GM19328 (cell line): ENCODE measurements at regions not wholly inside any gene's neighbourhood (a gene's known extent, or its start where the extent isn't known, plus 50 kb on each side); places are given as distances from the start of the nearest gene placed in this dataset.
A peak's percentile ranks its signal among the peaks of the same experiment; 100 is the strongest.
"Not testable (repeated sequence)": the region's sequence is repeated elsewhere in the genome, so short reads cannot be mapped to it uniquely, and the experiment has no call there.

ENCODE experiments used
- ATAC-seq: cut with Tn5 transposase; IDR thresholded peaks from one replicate; pipeline ENCODE4 v1.9.1; 2021; ENCODE audit warnings: mild to moderate bottlenecking, moderate library complexity; ENCODE audit not compliant: unreplicated experiment

DNA sequence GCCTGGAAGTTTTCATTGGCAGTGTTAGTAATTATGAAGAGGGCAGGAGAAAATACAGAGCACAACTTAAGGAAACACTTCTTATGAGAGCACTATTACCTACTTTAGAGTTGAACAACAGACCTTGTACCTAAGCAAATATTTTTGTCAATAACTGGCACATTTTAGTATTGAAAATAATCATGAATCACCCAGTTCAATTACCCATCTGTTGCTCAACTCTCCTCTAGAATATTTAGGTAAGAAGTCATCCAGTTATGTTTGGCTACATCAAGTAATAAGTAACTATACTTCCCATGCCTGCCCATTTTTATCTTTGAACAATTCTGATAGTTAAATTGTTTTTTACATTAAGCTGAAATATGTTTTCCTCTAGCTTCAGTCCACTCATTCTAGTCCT is 893.4 kb downstream of the DIAPH3 start:
- ATAC-seq, result no peak

DNA sequence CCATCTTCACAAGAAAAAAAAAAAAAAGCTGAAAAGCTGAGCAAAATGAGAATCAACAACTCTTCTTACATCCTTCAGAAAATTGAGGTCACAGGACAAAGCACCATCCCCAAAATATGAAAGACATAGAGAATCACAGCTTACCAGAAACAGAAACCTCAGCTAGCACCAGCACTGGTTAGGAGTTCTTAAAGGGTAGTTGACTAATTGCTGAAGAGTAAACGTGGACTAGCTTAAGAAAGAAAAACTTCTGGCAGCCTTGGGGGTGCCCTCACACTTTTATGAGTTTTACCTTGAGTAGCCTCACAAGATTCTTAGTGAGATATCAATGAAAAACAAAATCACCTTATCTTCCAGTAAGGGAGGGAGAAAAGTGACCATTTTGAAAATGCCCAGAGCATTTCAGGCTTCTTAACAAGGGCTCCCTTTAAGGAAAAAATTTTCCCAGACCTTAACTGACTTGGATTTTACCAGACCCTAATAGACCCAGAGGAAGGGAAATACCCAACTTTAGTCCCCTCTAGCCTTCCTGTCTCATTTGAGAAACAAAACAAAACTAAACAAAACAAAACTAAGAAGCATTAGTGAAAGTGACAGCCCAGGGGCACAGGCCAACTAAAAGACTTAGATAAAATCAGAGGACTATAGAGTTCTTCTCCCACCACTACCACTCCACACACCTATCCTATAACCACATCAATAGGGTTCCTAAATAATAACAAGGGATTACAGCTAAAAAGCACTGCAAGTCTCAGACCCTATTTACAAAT is 888.6 kb downstream of the DIAPH3 start:
- ATAC-seq, result no peak

DNA sequence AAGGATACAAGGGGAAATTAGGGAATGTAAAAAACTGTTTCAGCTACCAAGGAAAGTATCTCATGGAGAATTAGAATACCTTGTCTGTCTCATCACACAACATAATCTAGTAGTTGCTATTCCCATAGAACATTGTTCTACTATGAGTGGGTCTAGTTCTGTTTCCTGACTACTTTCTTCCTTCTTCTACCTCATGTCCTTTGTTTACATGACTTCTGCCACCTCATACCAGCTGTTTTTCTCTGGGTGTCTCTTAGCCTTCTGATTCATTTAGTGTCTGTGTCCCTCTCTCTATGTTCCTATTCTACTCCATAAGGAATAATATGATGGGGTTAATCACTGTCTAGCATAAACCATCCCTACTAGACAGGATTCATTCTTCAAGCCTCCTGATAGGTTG is 887.3 kb downstream of the DIAPH3 start:
- ATAC-seq, result no peak

DNA sequence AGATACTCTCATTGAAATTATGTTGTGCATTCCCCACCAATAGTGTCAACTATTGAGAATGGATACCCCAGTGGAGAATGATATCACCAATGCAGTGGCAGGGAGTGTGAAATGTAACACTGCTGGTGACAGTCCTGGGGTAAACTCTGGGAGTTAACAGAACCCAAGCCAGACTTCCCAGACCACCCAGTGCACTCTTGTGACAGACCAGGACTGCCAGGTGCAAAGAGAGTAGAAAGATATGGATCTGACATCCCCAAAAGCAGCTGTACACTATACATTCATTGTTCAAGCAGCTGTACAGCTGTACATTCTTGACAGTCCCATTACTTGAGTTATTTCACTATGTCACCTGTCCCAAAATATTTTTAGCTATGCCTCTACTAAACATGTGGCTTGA is 886.6 kb downstream of the DIAPH3 start:
- ATAC-seq, result no peak

DNA sequence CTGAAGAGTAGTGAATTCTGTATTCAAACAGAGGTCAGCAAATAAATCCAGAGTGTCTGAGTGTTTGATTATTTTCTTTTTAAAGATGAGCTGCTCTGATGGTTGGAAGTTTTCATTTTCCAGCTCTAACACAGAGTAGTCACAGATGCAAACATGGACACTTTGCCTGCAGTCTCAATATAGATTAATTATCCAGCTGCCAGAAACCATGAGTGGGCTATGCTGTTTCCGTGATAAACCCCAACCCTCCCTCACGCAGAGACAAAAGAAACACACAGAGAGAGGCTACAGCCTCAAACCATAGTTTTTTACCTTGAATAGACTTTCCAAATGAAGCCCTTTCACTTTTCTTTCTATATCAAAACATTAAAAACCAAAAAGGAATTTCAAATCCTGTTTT is 884.7 kb downstream of the DIAPH3 start:
- ATAC-seq, result no peak

DNA sequence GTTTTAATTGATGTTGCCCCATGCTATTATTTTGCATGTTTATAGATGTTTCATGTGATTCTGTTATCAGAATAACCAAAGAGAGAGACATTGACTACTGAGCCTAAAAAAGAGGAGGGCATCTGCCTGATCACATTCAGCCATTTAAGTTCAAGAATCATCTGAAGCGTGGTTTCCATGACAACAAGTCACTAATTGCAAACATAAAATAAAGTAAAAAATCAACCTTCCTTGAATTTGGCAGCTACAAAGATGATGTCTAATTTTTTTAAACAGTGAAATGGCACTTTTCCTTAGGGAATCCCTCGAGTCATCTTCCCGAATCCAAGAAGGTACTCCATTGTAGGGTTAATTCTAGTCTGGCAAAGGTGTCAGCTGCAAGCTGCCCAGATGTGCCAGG is 884.2 kb downstream of the DIAPH3 start:
- ATAC-seq, result no peak

DNA sequence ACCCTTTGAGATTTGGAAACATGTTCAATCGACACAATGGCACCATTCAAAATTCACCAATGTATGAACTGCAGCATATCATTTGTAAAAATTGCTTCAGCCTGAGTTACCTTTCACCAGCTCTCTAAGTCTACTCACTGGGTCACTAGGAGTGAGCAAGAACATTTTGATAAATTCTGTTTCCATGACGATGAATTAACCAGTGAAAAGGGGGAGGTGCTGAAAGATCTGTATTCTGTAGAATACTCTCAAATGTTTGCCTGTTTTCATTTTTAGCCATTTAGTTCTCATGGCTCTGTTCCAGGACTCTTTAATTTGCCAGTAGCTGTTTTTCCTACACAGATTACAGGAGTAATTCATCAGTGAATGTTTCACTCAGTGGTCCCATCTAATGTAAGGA is 883.4 kb downstream of the DIAPH3 start:
- ATAC-seq, result no peak

DNA sequence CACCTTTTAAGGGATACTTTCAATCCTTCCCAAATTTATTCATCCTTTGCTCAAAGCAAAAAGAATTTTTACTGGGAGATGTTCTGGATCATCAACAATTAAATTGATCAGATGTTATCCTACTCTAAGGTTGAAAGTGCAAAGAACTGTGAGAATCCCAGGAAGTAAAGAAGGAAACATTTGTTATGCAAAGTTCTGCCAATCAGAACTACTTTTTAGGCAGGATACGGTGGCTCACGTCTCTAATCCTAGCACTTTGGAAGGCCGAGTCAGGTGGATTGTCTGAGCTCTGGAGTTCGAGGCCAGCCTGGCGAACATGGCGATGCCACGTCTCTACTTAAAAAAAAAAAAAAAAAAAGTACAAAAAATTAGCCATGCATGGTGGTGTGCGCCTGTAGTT is 882.3 kb downstream of the DIAPH3 start:
- no peak for ATAC-seq

DNA sequence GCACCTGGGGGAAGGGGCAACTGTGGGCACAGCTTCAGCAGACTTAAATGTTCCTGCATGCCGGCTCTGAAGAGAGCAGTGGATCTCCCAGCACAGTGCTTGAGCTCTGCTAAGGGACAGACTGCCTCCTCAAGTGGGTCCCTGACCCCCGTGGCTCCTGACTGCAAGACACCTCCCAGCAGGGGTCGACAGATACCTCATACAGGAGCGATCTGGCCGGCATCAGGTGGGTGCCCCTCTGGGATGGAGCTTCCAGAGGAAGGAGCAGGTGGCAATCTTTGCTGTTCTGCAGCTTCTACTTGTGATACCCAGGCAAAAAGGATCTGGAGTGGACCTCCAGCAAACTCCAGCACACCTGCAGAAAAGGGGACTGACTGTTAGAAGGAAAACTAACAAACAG is 871.5 kb downstream of the DIAPH3 start:
- not testable (repeated sequence) for ATAC-seq

DNA sequence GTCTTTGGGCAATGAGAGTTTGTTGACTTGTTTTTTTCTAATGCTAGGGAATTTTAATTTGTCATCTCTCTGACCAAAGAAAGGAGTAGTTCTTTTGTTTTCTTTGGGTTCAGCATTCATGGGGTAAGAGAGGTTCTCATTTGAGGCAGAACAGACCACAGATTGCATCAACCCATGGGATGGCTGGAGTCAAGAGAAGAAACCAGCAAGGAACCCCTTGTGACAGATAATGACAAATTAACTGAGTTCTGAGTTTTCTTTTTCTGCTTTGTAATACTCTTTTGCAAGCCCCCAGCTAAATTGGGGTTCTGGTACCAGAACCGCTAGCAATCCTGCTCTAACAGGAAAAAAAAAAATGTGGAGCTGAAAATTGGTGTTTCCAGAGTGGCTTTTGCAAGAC is 864.1 kb downstream of the DIAPH3 start:
- no peak for ATAC-seq

DNA sequence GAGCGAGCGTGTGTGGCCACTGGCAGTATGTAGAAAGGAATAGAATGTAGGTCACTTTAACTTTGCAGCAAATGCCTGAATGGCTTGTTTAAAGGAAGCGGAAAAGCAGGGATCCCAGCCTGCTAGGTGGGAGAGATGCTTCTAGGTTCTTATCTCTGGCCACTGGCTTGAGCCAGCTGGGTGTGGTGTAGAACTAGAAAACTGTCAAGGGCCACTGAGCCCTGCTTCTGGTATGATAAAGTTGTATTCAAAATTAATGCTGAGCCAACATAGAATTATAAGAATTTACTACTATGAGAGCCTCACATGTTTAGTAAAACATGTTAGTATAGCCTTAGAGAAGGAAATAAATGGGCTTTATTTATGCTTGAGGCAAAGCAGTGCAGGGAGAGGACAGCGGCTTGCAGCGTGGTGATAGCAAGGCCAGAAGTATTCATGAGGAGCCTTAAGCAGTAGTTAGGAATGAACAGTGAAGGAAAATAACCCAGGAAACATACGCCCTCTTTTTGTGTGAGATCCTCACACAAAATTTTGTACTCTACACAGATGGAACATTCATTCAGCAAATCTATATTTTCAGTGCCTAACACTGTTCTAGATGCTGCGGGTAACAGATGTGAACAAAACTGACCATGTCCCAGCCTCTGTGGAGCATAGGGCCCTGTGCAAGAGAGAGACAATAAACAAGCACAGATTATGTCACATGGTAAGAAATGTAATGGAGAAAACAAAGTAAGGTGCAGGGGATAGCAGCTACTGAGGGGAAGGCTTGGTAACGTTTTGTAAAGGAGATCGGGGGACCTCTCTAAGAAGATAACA is 863.2 kb downstream of the DIAPH3 start:
- ATAC-seq, result no peak

DNA sequence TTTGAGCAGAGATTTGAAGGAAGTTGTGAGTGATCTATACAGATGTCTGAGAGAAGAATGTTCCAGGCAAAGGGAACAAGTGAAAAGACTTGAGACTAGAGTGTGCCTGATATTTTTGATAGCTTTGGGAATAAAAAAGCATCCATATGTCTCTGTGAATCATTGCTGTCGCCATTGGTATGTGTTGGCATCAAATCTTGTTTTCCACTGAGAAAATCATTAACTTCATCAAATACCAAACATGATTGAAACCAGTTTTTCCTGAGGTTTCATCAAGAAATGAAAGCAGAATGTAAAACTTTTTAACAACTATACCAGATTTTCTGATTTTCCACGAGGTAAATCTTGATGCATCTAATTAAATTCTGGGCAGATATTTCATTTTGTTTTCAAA is 862.6 kb downstream of the DIAPH3 start:
- no peak for ATAC-seq

DNA sequence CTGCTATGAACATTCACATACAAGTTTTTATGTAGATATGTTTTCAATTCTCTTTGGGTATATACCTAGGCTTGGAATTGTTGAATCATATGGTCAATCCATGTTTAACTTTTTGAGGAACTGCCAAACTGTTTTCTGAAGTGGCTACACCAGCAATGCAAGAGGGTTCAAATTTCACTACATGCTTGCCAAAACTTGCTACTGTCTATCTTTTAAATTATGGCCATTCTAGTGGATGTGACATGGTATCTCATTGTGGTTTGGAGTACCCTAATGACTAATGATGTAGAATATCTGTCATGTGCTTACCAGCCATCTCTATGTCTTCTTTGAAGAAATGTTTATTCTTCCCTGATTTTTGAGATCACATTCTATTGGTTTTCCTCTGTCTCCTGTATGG is 860.3 kb downstream of the DIAPH3 start:
- ATAC-seq, result no peak

DNA sequence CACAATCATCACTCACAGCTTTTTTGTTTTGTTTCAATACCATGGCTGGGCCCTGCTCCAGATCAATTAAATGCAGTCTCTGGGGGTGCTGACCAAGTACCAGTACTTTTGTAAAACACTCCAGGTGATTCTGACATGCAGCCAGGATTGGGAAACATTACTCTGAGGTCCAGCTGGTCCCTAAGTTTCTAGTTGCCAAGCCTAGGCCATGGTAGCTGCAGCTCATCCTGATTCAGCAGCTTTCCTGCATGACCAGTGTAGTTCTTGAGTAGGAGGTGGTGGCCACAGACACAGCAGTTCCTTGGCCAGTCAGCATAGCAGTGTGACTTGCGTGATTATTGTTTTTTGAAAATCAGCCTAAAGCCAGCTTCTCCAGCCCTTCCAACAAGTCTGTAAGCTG is 859.1 kb downstream of the DIAPH3 start:
- no peak for ATAC-seq

DNA sequence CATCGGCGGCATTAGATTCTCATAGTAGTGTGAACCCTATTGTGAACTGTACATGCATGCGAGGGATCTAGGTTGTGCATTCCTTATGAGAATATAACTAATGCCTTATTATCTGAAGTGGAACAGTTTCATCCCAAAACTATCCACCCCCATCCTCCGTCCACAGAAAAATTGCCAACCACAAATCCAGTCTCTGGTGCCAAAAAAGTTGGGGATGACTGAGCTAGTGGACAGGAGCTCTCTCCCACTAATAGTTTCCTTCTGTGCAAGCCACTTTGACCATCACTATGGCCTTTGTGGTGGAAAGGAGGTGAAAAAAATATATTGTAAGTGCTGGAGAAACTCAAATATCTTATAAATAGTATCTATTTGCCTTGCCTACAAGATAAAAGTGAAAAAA is 857.8 kb downstream of the DIAPH3 start:
- no peak for ATAC-seq

DNA sequence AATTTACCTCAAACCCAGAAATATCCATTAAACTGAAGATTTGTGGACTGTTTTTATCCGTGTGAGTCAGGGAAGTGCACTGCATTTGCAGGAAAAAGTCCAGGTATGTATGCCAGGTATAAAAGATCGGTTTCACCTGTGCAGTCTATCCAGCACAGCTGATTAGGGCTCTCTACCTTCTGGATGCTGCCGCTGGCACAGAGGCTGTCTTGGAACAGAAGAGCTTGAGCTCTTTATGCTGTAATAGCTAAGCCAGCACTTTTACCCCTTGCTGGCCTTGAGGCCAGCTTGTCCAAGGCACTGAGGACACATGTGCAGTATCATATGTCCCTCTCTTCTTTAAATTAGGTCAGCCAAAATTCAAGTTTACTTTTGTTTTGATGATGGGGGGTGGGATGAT is 851.0 kb downstream of the DIAPH3 start:
- no peak for ATAC-seq

DNA sequence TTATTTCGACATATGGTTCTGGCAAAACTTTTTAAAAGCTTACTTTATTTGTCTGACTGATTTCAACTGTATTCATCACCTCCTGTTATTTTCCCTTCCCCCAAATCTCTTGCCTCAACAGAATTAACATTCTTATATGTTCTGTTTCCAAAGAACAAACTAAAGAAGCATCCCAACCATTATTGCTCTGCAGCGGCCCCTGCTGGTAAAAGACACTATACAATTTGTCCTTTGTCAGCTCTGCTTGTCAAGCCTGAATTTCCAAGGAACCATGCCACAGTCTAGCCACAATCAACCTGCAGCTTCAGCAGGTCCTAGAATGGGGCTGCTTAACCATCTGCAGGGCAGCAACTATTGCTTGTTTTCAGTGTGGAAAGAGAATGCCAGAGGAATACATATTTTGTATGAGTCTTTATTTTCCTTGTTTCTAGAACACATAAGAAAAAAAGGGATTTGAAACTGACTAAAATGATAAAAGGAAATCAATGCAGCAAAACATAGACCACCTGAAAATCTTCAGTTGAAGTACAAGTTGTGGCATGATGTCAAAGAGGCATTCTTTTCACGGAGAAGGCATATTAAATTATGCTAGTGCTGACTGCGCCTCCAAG is 845.3 kb downstream of the DIAPH3 start:
- ATAC-seq, result peak; percentile 60

DNA sequence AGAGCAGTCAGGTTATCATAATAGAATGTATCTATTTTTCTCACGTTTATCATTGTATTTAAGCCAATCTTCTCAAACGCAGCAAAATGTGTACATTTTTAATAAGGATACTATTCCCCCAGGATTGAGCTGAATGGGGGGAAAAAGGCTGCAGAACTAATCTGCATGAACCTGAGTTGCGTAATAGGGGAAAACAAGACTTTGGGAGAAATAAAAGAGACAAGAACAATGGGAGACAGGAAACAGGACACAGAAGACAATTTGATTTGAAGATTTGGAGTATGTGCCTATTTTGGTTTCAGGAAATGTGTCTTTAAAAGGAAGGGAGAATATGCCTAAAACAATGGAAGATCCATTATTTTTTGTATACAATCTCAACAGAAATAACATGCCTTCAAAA is 844.5 kb downstream of the DIAPH3 start:
- ATAC-seq, result no peak

DNA sequence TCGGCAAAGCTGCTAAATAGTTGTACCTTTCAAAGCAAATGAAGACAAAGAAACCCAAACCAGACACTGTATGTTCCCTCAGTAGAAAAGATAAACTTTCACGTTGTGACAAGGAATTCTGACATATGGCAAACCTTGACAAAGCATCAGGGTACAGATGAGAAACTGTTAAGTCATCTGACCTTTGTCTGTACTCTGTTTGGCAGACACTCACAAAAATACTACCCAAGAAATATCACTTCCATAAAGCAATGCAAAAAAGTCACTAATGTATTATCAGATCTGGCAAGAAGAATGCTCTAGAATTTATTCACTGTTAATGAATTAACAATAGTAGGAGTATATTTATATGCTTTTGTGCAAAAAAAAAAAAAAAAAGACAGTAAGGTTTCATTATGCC is 843.7 kb downstream of the DIAPH3 start:
- no peak for ATAC-seq

DNA sequence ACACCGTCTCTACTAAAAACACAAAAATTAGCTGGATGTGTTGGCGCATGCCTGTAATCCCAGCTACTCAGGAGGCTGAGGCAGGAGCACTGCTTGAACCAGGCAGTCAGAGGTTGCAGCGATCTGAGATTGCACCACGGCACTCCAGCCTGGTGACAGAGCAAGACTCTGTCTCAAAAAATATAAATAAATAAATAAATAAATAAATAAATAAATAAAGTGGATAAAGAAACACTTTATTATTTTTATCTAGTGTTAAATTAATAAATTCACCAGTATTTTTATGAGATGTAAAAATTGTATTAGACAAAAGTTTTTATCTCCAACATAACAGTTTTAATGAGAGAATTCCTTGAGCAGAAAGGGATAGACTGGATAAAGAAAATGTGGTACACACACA is 839.3 kb downstream of the DIAPH3 start:
- not testable (repeated sequence) for ATAC-seq

DNA sequence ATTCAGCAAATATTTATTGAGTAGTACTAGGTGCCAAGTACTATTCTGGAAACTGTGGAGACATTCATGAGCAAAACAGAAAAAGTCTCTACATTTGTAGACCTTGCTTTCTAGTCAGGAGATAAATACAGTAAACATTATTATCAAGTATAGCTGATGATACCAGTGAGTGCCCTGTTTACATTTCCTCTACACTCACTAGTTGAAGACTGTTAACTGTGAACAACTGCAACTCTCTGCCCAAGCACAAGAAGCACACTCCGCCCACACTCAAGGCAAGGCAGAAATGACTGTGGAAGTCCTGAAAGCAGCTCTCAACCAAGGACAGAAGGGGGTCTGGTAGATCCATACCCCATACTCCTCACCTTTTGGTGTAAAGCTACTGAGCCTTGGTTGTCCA is 837.0 kb downstream of the DIAPH3 start:
- ATAC-seq, result no peak

DNA sequence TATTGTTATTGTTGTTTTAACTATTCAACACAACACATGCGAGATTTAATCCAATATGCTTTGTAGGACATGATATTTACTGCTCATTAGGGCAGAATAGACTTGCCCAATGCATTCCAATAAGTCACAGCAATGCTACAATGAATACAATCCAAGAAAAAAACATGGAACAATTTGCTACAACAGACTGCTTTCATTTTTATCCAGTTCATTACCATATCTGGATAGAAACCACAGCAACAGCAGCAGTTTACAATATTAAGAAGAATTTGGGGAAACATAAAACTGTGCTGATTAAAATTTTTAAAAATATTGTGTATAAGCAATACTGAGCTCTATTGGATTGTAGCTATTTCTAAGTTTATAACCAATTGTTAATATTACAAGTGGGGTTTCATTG is 833.0 kb downstream of the DIAPH3 start:
- ATAC-seq, result no peak
